ENCODE measurements at regions not wholly inside any gene's neighbourhood (a gene's known extent, or its start where the extent isn't known, plus 50 kb on each side); places are given as distances from the start of the nearest gene placed in this dataset.

- Histone ChIP-seq H3K27me3 (no peaks in the 10 kb centered on the region), H3K4me1 (ENCODE audit: low read depth) (no peaks in the 10 kb centered on the region), H3K36me3 (no peaks in the 10 kb centered on the region), H3K4me3 (no peak overlapping the region), H3K9me3 (ENCODE audit: low read depth) (no peaks in the 10 kb centered on the region), H3K27ac (no peak overlapping the region)
- no peak for TF ChIP-seq CTCF (IDR thresholded peaks at IDR 0.05; ENCODE audit: low read depth, low read length)
- no peak for DNase-seq (ENCODE audit: low read depth in 1 of 2, low spot score in 1 of 2)
These were observed 443.6 kb downstream of the UBE2NL start for GRCh38 chrX:144327495-144327894.

- Histone ChIP-seq H3K27ac (no peak overlapping the region), H3K27me3 (no peaks in the 10 kb centered on the region), H3K4me3 (no peak overlapping the region), H3K36me3 (no peaks in the 10 kb centered on the region), H3K9me3 (ENCODE audit: low read depth) (no peaks in the 10 kb centered on the region), H3K4me1 (ENCODE audit: low read depth) (no peaks in the 10 kb centered on the region)
- DNase-seq (ENCODE audit: low read depth in 1 of 2, low spot score in 1 of 2), result no peak
- TF ChIP-seq CTCF (IDR thresholded peaks at IDR 0.05; ENCODE audit: low read depth, low read length), result no peak
These were observed 449.6 kb downstream of the UBE2NL start for GRCh38 chrX:144333429-144333828.

- H3K4me3 ChIP-seq, result no peak overlapping the region
- H3K4me1 ChIP-seq (ENCODE audit: low read depth), result no peaks in the 10 kb centered on the region
- H3K36me3 ChIP-seq, result no peaks in the 10 kb centered on the region
- H3K27me3 ChIP-seq, result no peaks in the 10 kb centered on the region
- no peaks in the 10 kb centered on the region for H3K9me3 ChIP-seq (ENCODE audit: low read depth)
- DNase-seq (ENCODE audit: low read depth in 1 of 2, low spot score in 1 of 2), result no peak
- no peak overlapping the region for H3K27ac ChIP-seq
- no peak for TF ChIP-seq CTCF (IDR thresholded peaks at IDR 0.05; ENCODE audit: low read depth, low read length)
These were observed 450.7 kb downstream of the UBE2NL start for GRCh38 chrX:144334577-144334976.

- no peaks in the 10 kb centered on the region for H3K27me3 ChIP-seq
- H3K4me3 ChIP-seq, result no peak overlapping the region
- no peak for TF ChIP-seq CTCF (IDR thresholded peaks at IDR 0.05; ENCODE audit: low read depth, low read length)
- H3K9me3 ChIP-seq (ENCODE audit: low read depth), result no peaks in the 10 kb centered on the region
- H3K4me1 ChIP-seq (ENCODE audit: low read depth), result no peaks in the 10 kb centered on the region
- no peak overlapping the region for H3K27ac ChIP-seq
- DNase-seq (ENCODE audit: low read depth in 1 of 2, low spot score in 1 of 2), result peak in 1 of 2 donors; percentile 1
- no peaks in the 10 kb centered on the region for H3K36me3 ChIP-seq
These were observed 451.5 kb downstream of the UBE2NL start for GRCh38 chrX:144335402-144335801.

GRCh38 chrX:144379156-144379555, 495.3 kb downstream of the UBE2NL start:
- Histone ChIP-seq H3K4me3 (no peak overlapping the region), H3K9me3 (ENCODE audit: low read depth) (no peaks in the 10 kb centered on the region), H3K27ac (no peak overlapping the region), H3K27me3 (no peaks in the 10 kb centered on the region), H3K4me1 (ENCODE audit: low read depth) (no peaks in the 10 kb centered on the region), H3K36me3 (no peaks in the 10 kb centered on the region)
- no peak for TF ChIP-seq CTCF (IDR thresholded peaks at IDR 0.05; ENCODE audit: low read depth, low read length)
- no peak for DNase-seq (ENCODE audit: low read depth in 1 of 2, low spot score in 1 of 2)

- peak in 1 of 2 donors; percentile 61 for DNase-seq (ENCODE audit: low read depth in 1 of 2, low spot score in 1 of 2)
- no peaks in the 10 kb centered on the region for H3K9me3 ChIP-seq (ENCODE audit: low read depth)
- TF ChIP-seq CTCF (IDR thresholded peaks at IDR 0.05; ENCODE audit: low read depth, low read length), result no peak
- H3K4me1 ChIP-seq (ENCODE audit: low read depth), result no peaks in the 10 kb centered on the region
- H3K27me3 ChIP-seq, result no peaks in the 10 kb centered on the region
- H3K36me3 ChIP-seq, result no peaks in the 10 kb centered on the region
- H3K27ac ChIP-seq, result peak overlapping the region; percentile 19
- H3K4me3 ChIP-seq, result no peak overlapping the region
These were observed 504.9 kb downstream of the UBE2NL start for GRCh38 chrX:144388738-144389137.

All from cardiac muscle cell (in vitro differentiated cells and primary cell).